H9 (cell line): ENCODE measurements at regions not wholly inside any gene's neighbourhood (a gene's known extent, or its start where the extent isn't known, plus 50 kb on each side); places are given as distances from the start of the nearest gene placed in this dataset.
A peak's percentile ranks its signal among the peaks of the same experiment; 100 is the strongest.

Experiments used
- DNase-seq: peaks from one replicate; pipeline ENCODE4 v3.0.0-alpha.2; 2017
- H2AFZ ChIP-seq: one replicate; pipeline ENCODE4 v1.6.1; 2013; ENCODE audit warnings: mild to moderate bottlenecking, low read length, control low read depth, moderate library complexity
- H2AK5ac ChIP-seq: 2 replicates; pipeline ENCODE4 v1.6.1; 2013; ENCODE audit warnings: low read length, control low read depth, mixed read lengths; ENCODE audit not compliant: insufficient read length
- H2BK120ac ChIP-seq: one replicate; pipeline ENCODE4 v1.6.1; 2013; ENCODE audit warnings: low read depth, mild to moderate bottlenecking, low read length, control low read depth, inconsistent platforms; ENCODE audit not compliant: poor library complexity, severe bottlenecking
- H2BK12ac ChIP-seq: 2 replicates; pipeline ENCODE4 v1.6.1; 2013; ENCODE audit warnings: low read length, control low read depth, mixed read lengths, low read depth; ENCODE audit not compliant: insufficient read length
- H2BK15ac ChIP-seq: 2 replicates; pipeline ENCODE4 v1.6.1; 2013; ENCODE audit warnings: low read depth, low read length, control low read depth
- H2BK20ac ChIP-seq: one replicate; pipeline ENCODE4 v1.6.1; 2013; ENCODE audit warnings: low read depth, mild to moderate bottlenecking, low read length, control low read depth, inconsistent platforms; ENCODE audit not compliant: poor library complexity, severe bottlenecking
- H2BK5ac ChIP-seq: 2 replicates; pipeline ENCODE4 v1.6.1; 2013; ENCODE audit warnings: low read length, control low read depth, mixed read lengths; ENCODE audit not compliant: insufficient read length
- H3K14ac ChIP-seq: 2 replicates; pipeline ENCODE4 v1.6.1; 2013; ENCODE audit warnings: low read length, control low read depth; ENCODE audit not compliant: insufficient read depth
- H3K18ac ChIP-seq: 2 replicates; pipeline ENCODE4 v1.6.1; 2013; ENCODE audit warnings: low read depth, mild to moderate bottlenecking, mixed read lengths, low read length, control low read depth; ENCODE audit not compliant: insufficient read length
- H3K23ac ChIP-seq: 2 replicates; pipeline ENCODE4 v1.6.1; 2013; ENCODE audit warnings: low read length, control low read depth, mixed read lengths, low read depth; ENCODE audit not compliant: insufficient read length
- H3K23me2 ChIP-seq: 2 replicates; pipeline ENCODE4 v1.6.1; 2013; ENCODE audit warnings: low read depth, mild to moderate bottlenecking, mixed read lengths, low read length, control low read depth; ENCODE audit not compliant: insufficient read length, poor library complexity, severe bottlenecking
- H3K27ac ChIP-seq: 2 replicates; pipeline ENCODE4 v1.5.1; 2013; ENCODE audit warnings: low read length, control low read depth, mixed read lengths, low read depth; ENCODE audit not compliant: insufficient read length
- H3K27me3 ChIP-seq: 2 replicates; pipeline ENCODE4 v1.6.1; 2013; ENCODE audit warnings: low read length, control low read depth, inconsistent platforms; ENCODE audit not compliant: insufficient read depth
- H3K4ac ChIP-seq: 2 replicates; pipeline ENCODE4 v1.6.1; 2013; ENCODE audit warnings: low read depth, mild to moderate bottlenecking, control low read depth, inconsistent platforms, low read length, moderate library complexity
- H3K4me1 ChIP-seq: 2 replicates; pipeline ENCODE4 v1.6.1; 2013; ENCODE audit warnings: low read length, control low read depth, inconsistent platforms; ENCODE audit not compliant: insufficient read depth
- H3K4me2 ChIP-seq: 2 replicates; pipeline ENCODE4 v1.6.1; 2013; ENCODE audit warnings: low read length, control low read depth, mixed read lengths; ENCODE audit not compliant: insufficient read length, insufficient read depth
- H3K56ac ChIP-seq: 2 replicates; pipeline ENCODE4 v1.6.1; 2013; ENCODE audit warnings: low read depth, mild to moderate bottlenecking, mixed read lengths, low read length, control low read depth; ENCODE audit not compliant: insufficient read length
- H3K79me1 ChIP-seq: 2 replicates; pipeline ENCODE4 v1.6.1; 2013; ENCODE audit warnings: low read depth, mild to moderate bottlenecking, moderate library complexity, low read length, control low read depth, inconsistent platforms; ENCODE audit not compliant: insufficient read depth, poor library complexity, severe bottlenecking
- H3K79me2 ChIP-seq: 2 replicates; pipeline ENCODE4 v1.6.1; 2013; ENCODE audit warnings: low read length, control low read depth, inconsistent platforms; ENCODE audit not compliant: insufficient read depth
- H3K9ac ChIP-seq: 2 replicates; pipeline ENCODE4 v1.6.1; 2013; ENCODE audit warnings: low read length, control low read depth, mixed read lengths; ENCODE audit not compliant: insufficient read length; ENCODE audit errors: extremely low read depth
- H3K9me3 ChIP-seq: one replicate; pipeline ENCODE4 v1.6.1; 2013; ENCODE audit warnings: low read depth, low read length, inconsistent platforms; ENCODE audit not compliant: control insufficient read depth
- H3T11ph ChIP-seq: one replicate; pipeline ENCODE4 v1.6.1; 2013; ENCODE audit warnings: mild to moderate bottlenecking, low read length, control low read depth, inconsistent platforms
- H4K20me1 ChIP-seq: one replicate; pipeline ENCODE4 v1.6.1; 2013; ENCODE audit not compliant: control insufficient read depth, insufficient read length, insufficient read depth
- H4K5ac ChIP-seq: 2 replicates; pipeline ENCODE4 v1.6.1; 2013; ENCODE audit warnings: low read depth, mild to moderate bottlenecking, mixed read lengths, low read length, control low read depth; ENCODE audit not compliant: insufficient read length
- H4K8ac ChIP-seq: replicated peaks from 2 replicates; pipeline ENCODE4 v1.6.1; 2013; ENCODE audit warnings: low read length, control low read depth, mixed read lengths, low read depth; ENCODE audit not compliant: insufficient read length
- H4K91ac ChIP-seq: 2 replicates; pipeline ENCODE4 v1.6.1; 2013; ENCODE audit warnings: low read depth, mild to moderate bottlenecking, moderate library complexity, mixed read lengths, low read length, control low read depth; ENCODE audit not compliant: insufficient read length
- H3K27ac Mint-ChIP-seq, 3 experiments: 2 replicates in 2 of 3; 3 replicates in 1 of 3; pipeline ENCODE4 v1.8.0; 2020 to 2021; ENCODE audit warnings: mixed read lengths in 3 of 3, mild to moderate bottlenecking in 1 of 3, moderate library complexity in 1 of 3
- H3K27me3 Mint-ChIP-seq: 2 replicates; pipeline ENCODE4 v1.8.0; 2021; ENCODE audit warnings: low read depth, mild to moderate bottlenecking, moderate library complexity, mixed read lengths
- H3K36me3 Mint-ChIP-seq, 3 experiments: 2 replicates in 2 of 3; 3 replicates in 1 of 3; pipeline ENCODE4 v1.8.0; 2020 to 2021; ENCODE audit warnings: low read depth in 3 of 3, mixed read lengths in 3 of 3; ENCODE audit not compliant: insufficient read depth in 1 of 3
- H3K4me1 Mint-ChIP-seq, 2 experiments: 2 replicates each; pipeline ENCODE4 v1.8.0; 2020; ENCODE audit warnings: mixed read lengths in 2 of 2
- H3K4me3 Mint-ChIP-seq, 2 experiments: 2 replicates in 1 of 2; 3 replicates in 1 of 2; pipeline ENCODE4 v1.8.0; 2020 to 2021; ENCODE audit warnings: mild to moderate bottlenecking in 2 of 2, mixed read lengths in 2 of 2, moderate library complexity in 1 of 2
- H3K9me3 Mint-ChIP-seq, 2 experiments: 2 replicates in 1 of 2; 3 replicates in 1 of 2; pipeline ENCODE4 v1.8.0; 2020; ENCODE audit warnings: mild to moderate bottlenecking in 2 of 2, mixed read lengths in 2 of 2, moderate library complexity in 1 of 2
- WGBS: extraction: QIAGEN DNeasy Blood & Tissue Kit; methylation state at CpG from one replicate; pipeline ENCODE4 v1.1.7; 2013; ENCODE audit warnings: missing lambda C conversion rate, low lambda C conversion rate, mixed read lengths; ENCODE audit not compliant: insufficient read length; ENCODE audit errors: extremely low coverage; 5-methylcytosine and 5-hydroxymethylcytosine counted together
- TF ChIP-seq, protein P1 (sequence below): fragments of 200-600 bp; sonication (generic); conservative IDR thresholded peaks from 3 replicates; pipeline ENCODE4 v1.8.0; 2021; ENCODE audit warnings: antibody characterized with exemption, mild to moderate bottlenecking

DNA sequence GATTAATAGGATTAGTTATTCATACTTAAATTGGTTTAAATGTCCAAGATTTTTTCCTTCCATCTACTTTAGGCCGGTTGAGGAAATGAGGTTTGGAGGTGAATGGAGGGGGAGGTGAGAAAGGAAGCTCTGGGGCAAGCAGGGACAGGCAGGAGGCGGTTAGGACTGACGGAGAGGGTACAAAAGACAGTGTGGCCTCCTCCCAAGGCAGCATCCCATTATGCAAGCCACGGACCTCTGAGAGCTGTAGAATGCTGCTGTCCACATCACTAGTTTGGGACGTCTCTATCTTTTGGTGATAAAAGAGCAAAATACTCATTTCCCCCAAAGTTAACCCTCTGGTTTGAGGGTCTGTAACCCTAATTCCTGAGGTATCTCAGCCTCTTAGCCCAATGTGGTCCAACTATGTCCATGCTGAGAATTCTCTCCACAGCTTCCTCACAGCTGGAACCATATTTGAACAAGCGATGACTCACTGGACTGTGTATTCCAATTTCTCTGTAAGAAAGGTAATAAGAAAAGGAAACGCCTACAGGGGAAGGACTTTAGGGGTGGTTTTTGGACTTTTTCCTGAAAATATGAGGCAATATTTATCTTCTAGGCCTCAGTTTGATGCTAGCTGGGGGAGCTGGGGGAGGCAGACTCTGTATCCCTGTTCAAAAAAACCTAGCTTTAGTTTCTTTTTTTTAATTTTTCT lies 172.2 kb downstream of the TFAP2B start:
- WGBS, result no CpG with 5 or more reads among the region's 7 CpGs

More for the DNA sequence above, 172.2 kb downstream of the TFAP2B start:
- Histone ChIP-seq H3K14ac (no peak overlapping the region), H2AFZ (no peak overlapping the region), H3K18ac (no peak overlapping the region), H3K79me2 (no peaks in the 10 kb centered on the region), H3K9me3 (no peaks in the 10 kb centered on the region), H4K8ac (no peak overlapping the region), H3K4me1 (no peaks in the 10 kb centered on the region), H2BK20ac (no peak overlapping the region), H2BK15ac (no peak overlapping the region), H4K91ac (no peak overlapping the region), H2BK5ac (no peak overlapping the region), H3K79me1 (no peaks in the 10 kb centered on the region), H3K4ac (no peak overlapping the region), H4K5ac (no peak overlapping the region), H2BK12ac (no peak overlapping the region), H3T11ph (no peak overlapping the region), H3K56ac (no peak overlapping the region), H3K23ac (no peak overlapping the region), H3K9ac (no peak overlapping the region), H3K4me2 (no peak overlapping the region), H3K27ac (no peak overlapping the region), H3K23me2 (no peaks in the 10 kb centered on the region), H2AK5ac (no peak overlapping the region), H3K27me3 (no peaks in the 10 kb centered on the region), H2BK120ac (no peak overlapping the region), H4K20me1 (no peaks in the 10 kb centered on the region)
- H3K27me3 Mint-ChIP-seq, result no peaks in the 10 kb centered on the region; the same call in 1 of the 2 replicates
- TF ChIP-seq, protein P1, sequence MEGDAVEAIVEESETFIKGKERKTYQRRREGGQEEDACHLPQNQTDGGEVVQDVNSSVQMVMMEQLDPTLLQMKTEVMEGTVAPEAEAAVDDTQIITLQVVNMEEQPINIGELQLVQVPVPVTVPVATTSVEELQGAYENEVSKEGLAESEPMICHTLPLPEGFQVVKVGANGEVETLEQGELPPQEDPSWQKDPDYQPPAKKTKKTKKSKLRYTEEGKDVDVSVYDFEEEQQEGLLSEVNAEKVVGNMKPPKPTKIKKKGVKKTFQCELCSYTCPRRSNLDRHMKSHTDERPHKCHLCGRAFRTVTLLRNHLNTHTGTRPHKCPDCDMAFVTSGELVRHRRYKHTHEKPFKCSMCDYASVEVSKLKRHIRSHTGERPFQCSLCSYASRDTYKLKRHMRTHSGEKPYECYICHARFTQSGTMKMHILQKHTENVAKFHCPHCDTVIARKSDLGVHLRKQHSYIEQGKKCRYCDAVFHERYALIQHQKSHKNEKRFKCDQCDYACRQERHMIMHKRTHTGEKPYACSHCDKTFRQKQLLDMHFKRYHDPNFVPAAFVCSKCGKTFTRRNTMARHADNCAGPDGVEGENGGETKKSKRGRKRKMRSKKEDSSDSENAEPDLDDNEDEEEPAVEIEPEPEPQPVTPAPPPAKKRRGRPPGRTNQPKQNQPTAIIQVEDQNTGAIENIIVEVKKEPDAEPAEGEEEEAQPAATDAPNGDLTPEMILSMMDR, result no peak
- DNase-seq, result no peak
- H3K36me3 Mint-ChIP-seq, result no peaks in the 10 kb centered on the region
- H3K9me3 Mint-ChIP-seq, result no peaks in the 10 kb centered on the region; a peak in 1 of 5 replicates
- no peak overlapping the region for H3K4me3 Mint-ChIP-seq
- no peaks in the 10 kb centered on the region for H3K4me1 Mint-ChIP-seq
- H3K27ac Mint-ChIP-seq, result peak overlapping the region in 1 of 3 experiments; percentile 37; a peak in 1 of 7 replicates
